Small intestine (tissue), 7 donors: ENCODE measurements at regions not wholly inside any gene's neighbourhood (a gene's known extent, or its start where the extent isn't known, plus 50 kb on each side); places are given as distances from the start of the nearest gene placed in this dataset.
"Not testable (repeated sequence)": the region's sequence is repeated elsewhere in the genome, so short reads cannot be mapped to it uniquely, and the experiment has no call there.

Source experiments
- DNase-seq, 2 donors: peaks; one replicate each; pipeline versions ENCODE4 v3.0.0 to v3.0.0-alpha.2; 2013
- FAIRE-seq: peaks from 2 replicates; lab custom pipeline; 2012; peaks lifted over from hg19 to GRCh38; lab: Jason Lieb, UNC
- H3K27ac ChIP-seq, 3 donors: one replicate each; pipeline ENCODE4 v1.5.1; 2013; ENCODE audit warnings: low read length in 2 of 3, mild to moderate bottlenecking in 2 of 3, control low read depth in 1 of 3, inconsistent platforms in 1 of 3, low read depth in 1 of 3, moderate library complexity in 1 of 3
- H3K27me3 ChIP-seq, 3 donors: one replicate each; pipeline ENCODE4 v1.6.1; 2013; ENCODE audit warnings: low read length in 3 of 3, inconsistent platforms in 1 of 3; ENCODE audit not compliant: control insufficient read depth in 3 of 3, insufficient read depth in 3 of 3
- H3K36me3 ChIP-seq, 3 donors: one replicate each; pipeline ENCODE4 v1.6.1; 2013; ENCODE audit warnings: low read length in 3 of 3, inconsistent platforms in 1 of 3, low read depth in 1 of 3, mild to moderate bottlenecking in 1 of 3, moderate library complexity in 1 of 3; ENCODE audit not compliant: control insufficient read depth in 3 of 3, insufficient read depth in 2 of 3
- H3K4me1 ChIP-seq, 3 donors: one replicate each; pipeline ENCODE4 v1.6.1; 2013; ENCODE audit warnings: low read length in 2 of 3, inconsistent platforms in 1 of 3, low read depth in 1 of 3, mild to moderate bottlenecking in 1 of 3, moderate library complexity in 1 of 3; ENCODE audit not compliant: control insufficient read depth in 3 of 3, insufficient read depth in 2 of 3
- H3K4me3 ChIP-seq, 3 donors: one replicate each; pipeline ENCODE4 v1.5.1; 2013; ENCODE audit warnings: low read length in 3 of 3, control low read depth in 1 of 3, inconsistent platforms in 1 of 3, low read depth in 1 of 3, mild to moderate bottlenecking in 1 of 3, moderate library complexity in 1 of 3
- H3K9me3 ChIP-seq, 2 donors: one replicate each; pipeline ENCODE4 v1.6.1; 2013; ENCODE audit warnings: low read depth in 1 of 2, low read length in 1 of 2; ENCODE audit not compliant: control insufficient read depth in 2 of 2, insufficient read depth in 1 of 2
- WGBS, 3 donors: extraction: QIAGEN DNeasy Blood & Tissue Kit; methylation state at CpG; one replicate each; pipeline ENCODE4 v1.1.7; 2013; 5-methylcytosine and 5-hydroxymethylcytosine counted together
- donor health status: healthy with polysubstance abuse.
- donor health status: control.
- donor health status: control.
- donor health status: Bipolar disorder and iron deficiency.
- donor health status: healthy.

DNA sequence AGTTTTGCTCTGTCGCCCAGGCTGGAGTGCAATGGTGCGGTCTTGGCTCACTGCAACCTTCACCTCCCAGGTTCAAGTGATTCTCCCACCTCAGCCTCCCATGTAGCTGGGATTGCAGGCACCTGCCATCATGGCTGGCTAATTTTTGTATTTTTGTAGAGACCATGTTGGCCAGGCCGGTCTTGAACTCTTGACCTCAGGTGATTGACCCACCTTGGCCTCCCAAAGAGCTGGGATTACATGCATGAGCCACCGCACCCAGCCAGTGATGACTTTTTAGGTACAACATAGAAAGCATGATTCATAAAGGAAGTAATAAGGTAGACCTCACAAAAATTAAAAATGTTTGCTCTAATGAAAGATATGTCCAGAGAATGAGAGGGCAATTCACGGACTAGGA is 1119.1 kb downstream of the SUCLG1 start:
- not testable (repeated sequence) for H3K4me3 ChIP-seq, H3K4me1 ChIP-seq, FAIRE-seq, H3K27ac ChIP-seq, H3K27me3 ChIP-seq, H3K36me3 ChIP-seq, H3K9me3 ChIP-seq, DNase-seq
- WGBS, 3 donors = 92 to 94% (median 93%) methylated on average over 5 of the region's 5 CpGs

DNA sequence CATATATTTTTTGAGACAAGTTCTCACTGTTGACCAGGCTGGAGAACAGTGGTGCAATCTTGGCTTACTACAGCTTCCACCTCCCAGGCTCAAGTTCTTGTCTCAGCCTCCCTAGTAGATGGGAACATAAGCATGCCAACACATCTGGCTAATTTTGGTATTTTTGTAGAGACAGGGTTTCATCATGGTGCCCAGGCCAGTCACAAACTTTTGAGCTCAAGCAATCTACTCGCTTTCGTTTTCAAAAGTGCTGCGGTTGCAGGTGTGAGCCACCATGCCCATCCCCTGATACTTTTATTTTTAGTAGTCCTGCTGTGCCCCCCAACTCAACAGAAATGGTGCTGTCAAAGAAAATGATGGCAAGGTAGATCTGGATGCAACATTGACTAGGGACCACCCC is 1127.3 kb downstream of the SUCLG1 start:
- Histone ChIP-seq H3K4me3 (no peak overlapping the region), H3K36me3 (no peaks in the 10 kb centered on the region)

DNA sequence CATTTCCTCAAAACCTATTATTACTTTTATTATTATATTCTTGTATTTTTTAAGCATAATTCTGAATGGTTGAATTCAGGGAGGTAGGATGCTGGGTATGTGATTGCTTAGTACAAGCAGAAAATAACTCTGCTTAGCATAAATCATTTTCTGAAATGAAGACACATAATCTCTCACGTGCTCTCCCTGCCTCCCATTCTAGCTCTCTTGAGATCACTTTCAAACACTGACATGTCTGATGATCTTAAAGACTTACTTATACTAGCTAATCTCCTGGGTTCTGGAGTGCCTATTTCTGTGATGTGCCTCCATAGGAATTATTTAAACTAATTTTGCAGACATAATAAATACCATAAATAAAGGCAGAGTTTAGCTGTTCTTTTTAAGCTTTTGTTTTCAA is 1136.0 kb downstream of the SUCLG1 start:
- Histone ChIP-seq H3K9me3 (no peaks in the 10 kb centered on the region), H3K4me1 (no peaks in the 10 kb centered on the region), H3K27me3 (no peaks in the 10 kb centered on the region), H3K4me3 (no peak overlapping the region), H3K36me3 (no peaks in the 10 kb centered on the region), H3K27ac (no peak overlapping the region)
- DNase-seq (no peak), FAIRE-seq (no peak)
- WGBS, 3 donors = 59 to 60% (median 60%) methylated on average over 1 of the region's 1 CpG

More for the DNA sequence above, 1127.3 kb downstream of the SUCLG1 start:
- Histone ChIP-seq H3K27me3 (no peaks in the 10 kb centered on the region), H3K27ac (no peak overlapping the region), H3K9me3 (no peaks in the 10 kb centered on the region), H3K4me1 (no peaks in the 10 kb centered on the region)
- 95 to 96% (median 96%) methylated on average over 3 of the region's 3 CpGs for WGBS, 3 donors
- FAIRE-seq (no peak), DNase-seq (no peak)

DNA sequence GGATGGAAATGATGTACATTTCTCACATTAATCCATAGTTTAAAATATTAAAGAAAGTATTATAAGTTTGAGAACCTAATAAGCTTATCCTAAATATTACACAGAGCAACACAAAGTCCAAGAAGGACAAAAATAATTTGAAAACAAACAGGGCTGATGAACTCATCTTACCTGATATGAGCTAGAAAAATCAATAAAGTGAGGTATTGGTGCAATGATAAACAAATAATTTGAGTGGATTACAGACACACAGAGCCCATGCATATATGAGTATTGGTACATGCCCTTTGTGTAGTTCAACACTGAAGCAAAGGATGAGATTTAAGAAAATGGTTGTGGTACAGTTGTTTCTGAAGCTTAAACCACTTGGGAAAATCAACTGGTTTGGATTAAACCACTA is 1139.0 kb downstream of the SUCLG1 start:
- no peak for FAIRE-seq
- Histone ChIP-seq H3K36me3 (no peaks in the 10 kb centered on the region), H3K9me3 (no peaks in the 10 kb centered on the region), H3K27ac (no peak overlapping the region), H3K27me3 (no peaks in the 10 kb centered on the region), H3K4me1 (no peaks in the 10 kb centered on the region), H3K4me3 (no peak overlapping the region)
- DNase-seq = no peak

DNA sequence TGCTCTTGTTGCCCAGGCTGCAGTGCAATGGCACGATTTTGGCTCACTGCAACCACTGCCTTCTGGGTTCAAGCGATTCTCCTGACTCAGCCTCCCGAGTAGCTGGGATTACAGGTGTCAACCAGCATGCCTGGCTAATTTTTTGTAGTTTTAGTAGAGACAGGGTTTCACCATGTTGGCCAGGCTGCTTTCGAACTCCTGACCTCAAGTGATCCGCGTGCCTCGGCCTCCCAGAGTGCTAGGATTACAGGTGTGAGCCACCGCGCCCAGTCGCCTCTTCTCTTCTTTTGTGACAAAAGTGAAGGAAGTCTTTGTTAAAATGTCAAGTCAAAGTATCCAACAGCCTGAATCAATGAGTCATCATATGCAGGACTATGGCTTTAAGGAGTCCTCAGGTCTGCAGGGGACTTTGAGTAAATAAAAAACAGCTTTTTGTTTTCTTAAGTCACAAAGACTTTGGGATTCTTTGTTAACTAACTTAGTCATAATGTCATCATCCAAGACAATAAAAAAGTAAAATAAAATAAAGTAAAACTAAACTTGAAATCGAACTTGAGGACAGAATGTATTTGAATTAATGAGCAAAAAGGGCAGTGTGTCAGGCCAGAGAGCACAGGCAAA is 1153.2 kb downstream of the SUCLG1 start:
- Histone ChIP-seq H3K36me3 (no peaks in the 10 kb centered on the region), H3K4me3 (no peak overlapping the region), H3K4me1 (no peaks in the 10 kb centered on the region), H3K9me3 (no peaks in the 10 kb centered on the region), H3K27me3 (no peaks in the 10 kb centered on the region), H3K27ac (no peak overlapping the region)
- no peak for DNase-seq
- WGBS, 3 donors = 67 to 79% (median 74%) methylated on average over 11 of the region's 11 CpGs
- no peak for FAIRE-seq

DNA sequence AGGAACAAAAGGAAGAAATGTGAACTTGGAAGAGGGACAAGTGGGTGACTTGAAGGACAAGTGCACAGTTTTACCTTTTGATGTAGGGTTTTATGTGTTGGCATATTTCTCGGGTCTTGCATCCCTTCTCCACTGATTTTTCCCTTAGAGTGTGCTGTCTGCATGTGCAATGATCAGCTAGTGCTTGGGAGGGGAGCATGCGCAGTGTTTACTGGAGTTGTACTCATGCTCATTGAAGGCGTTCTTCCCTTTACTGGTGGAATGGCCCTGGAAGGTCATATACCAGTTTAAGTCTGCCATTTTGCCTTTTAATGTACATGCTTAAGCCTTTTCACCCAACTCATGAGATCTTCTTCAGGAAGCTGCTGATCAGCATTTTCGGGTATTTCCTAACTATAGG is 1168.0 kb downstream of the SUCLG1 start:
- Histone ChIP-seq H3K36me3 (no peaks in the 10 kb centered on the region), H3K27ac (no peak overlapping the region), H3K4me3 (no peak overlapping the region), H3K9me3 (no peaks in the 10 kb centered on the region), H3K4me1 (no peaks in the 10 kb centered on the region), H3K27me3 (no peaks in the 10 kb centered on the region)
- FAIRE-seq (no peak), DNase-seq (no peak)
- WGBS, 3 donors = 87 to 92% (median 88%) methylated on average over 4 of the region's 4 CpGs

DNA sequence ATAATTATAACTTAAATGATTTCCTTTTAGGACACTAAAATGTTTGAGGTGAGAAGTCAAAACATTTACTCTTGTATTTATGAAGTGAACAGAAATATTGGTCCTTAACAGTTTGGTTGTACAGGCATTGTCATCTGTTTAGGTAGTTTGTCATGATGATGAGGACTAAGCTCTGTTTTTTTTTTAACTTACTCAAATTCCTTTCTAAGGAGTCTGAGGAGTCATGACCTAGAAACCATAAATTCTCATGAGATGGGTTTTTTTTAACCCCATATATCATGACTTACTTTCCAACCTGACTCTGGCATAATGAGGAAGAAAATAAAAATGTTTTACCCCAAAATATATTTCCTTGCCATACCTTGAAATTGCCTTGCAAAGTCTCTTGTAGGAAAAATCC is 1176.2 kb downstream of the SUCLG1 start:
- Histone ChIP-seq H3K4me1 (no peaks in the 10 kb centered on the region), H3K27ac (no peak overlapping the region), H3K27me3 (no peaks in the 10 kb centered on the region), H3K36me3 (no peaks in the 10 kb centered on the region), H3K4me3 (no peak overlapping the region), H3K9me3 (no peaks in the 10 kb centered on the region)
- FAIRE-seq (no peak), DNase-seq (no peak)

DNA sequence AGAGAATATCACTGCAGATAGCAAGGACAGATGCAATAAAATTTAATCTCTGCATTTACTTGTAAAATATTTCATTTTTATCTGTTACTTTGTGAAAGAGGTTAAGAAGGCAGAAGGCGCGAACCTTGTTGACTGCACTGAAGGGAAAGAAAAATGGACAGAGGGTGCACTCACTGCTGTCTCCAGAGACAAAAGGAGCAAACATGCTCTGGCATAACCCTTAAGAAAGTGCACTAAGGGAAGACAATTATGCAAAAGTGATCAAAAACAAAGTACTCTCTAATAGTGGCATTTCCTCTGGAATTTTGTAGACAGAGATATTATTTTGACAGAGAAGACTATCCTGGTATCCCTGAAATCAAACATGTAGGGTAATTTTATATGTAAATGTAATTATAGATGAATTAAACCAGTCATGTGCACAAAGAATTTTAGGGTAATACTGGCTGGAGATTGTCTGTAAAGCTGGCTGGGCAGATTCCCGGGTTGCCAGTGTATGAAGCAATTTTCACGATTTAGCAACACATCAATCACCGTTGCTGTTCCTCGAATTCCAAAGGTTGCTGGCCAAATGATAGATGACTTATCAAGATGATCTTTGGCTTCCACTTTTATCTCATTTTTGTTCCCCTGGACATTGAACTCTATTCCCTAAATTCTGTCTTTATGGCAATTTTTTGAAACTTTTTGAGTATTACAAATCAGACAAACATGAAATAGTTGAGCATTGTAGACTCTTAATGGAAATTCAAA is 1176.9 kb downstream of the SUCLG1 start:
- FAIRE-seq = no peak

DNA sequence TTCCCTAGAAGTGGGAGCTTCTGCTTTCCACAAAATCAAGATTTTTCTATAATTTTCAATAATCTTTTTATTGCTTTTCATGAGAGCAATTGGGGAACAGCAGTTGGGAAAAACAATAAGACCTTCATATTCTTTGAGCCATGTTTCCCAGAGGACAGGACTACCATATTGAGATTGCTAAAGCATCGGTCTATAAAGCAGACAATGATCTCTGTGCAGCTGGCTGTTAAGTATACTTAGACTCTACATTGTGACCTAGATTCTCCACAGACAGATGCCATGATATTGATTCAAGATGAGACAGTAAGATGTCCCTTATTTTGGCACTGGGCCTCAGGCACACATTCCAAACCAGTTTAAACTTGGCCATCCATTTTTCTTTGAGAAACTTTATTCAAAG is 1178.7 kb downstream of the SUCLG1 start:
- no peak for DNase-seq
- WGBS, 3 donors = 88 to 99% (median 88%) methylated on average over 1 of the region's 1 CpG
- Histone ChIP-seq H3K27ac (no peak overlapping the region), H3K4me3 (no peak overlapping the region), H3K27me3 (no peaks in the 10 kb centered on the region), H3K36me3 (no peaks in the 10 kb centered on the region), H3K9me3 (no peaks in the 10 kb centered on the region), H3K4me1 (no peaks in the 10 kb centered on the region)
- FAIRE-seq = no peak

More for the DNA sequence above, 1176.9 kb downstream of the SUCLG1 start:
- Histone ChIP-seq H3K4me3 (no peak overlapping the region), H3K27ac (no peak overlapping the region), H3K36me3 (no peaks in the 10 kb centered on the region), H3K27me3 (no peaks in the 10 kb centered on the region), H3K4me1 (no peaks in the 10 kb centered on the region), H3K9me3 (no peaks in the 10 kb centered on the region)
- WGBS, 3 donors = 66 to 84% (median 72%) methylated on average over 6 of the region's 6 CpGs
- no peak for DNase-seq
